ENCODE measurements at regions not wholly inside any gene's neighbourhood (a gene's known extent, or its start where the extent isn't known, plus 50 kb on each side); places are given as distances from the start of the nearest gene placed in this dataset.
"Not testable (repeated sequence)": the region's sequence is repeated elsewhere in the genome, so short reads cannot be mapped to it uniquely, and the experiment has no call there.

DNA sequence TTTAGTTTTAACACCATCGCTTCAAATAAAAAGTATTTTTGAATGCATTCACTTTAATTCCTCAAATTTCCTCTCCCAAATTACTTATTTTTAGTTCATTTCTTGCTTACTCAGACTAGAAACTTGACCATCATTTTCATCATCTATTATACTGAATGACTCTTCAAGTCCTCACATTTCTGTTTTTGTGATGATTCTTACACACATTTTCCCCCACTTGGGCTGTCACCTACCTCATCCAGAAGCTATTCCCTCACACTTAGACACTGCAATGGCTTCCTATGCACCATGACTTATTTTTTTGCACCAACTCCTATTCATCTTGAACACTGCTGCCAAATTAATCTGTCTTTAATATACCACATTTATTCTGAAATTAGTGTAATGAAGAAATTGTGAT lies 239.6 kb upstream of the DUSP10 start:
- WGBS, 3 donors: 94 to 97% (median 95%) methylated on average over 1 of the region's 1 CpG
- no peak overlapping the region for H3K27ac ChIP-seq (ENCODE audit: low read depth, low read length)

DNA sequence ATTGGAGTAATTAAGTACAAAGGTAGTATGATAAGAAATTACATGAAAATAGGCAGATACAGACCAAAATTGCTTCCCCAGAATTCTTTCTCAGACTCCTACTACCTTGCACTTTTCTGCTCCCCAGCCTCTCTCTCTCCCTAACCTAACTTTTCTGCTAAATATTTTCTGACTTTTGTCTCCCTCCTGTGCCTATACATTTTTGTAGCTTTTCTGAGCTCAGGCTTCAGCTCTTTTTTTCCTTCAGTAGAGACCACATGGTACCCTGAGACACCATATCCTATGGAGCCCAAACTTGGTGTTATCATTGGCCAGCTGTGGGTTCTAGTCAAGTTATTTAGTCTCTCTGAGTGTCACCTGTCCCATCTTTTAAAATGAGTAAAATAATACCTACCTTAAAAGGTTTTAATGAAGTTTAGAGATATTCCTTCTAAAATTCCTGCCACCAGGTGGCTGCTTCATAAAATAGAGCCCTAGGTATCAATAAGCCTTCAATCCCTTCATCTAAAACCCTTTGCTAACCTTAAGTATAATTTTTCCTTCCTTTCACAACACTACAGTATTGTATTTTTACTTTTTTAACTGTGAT lies 237.6 kb upstream of the DUSP10 start:
- no peak overlapping the region for H3K27ac ChIP-seq (ENCODE audit: low read depth, low read length)

DNA sequence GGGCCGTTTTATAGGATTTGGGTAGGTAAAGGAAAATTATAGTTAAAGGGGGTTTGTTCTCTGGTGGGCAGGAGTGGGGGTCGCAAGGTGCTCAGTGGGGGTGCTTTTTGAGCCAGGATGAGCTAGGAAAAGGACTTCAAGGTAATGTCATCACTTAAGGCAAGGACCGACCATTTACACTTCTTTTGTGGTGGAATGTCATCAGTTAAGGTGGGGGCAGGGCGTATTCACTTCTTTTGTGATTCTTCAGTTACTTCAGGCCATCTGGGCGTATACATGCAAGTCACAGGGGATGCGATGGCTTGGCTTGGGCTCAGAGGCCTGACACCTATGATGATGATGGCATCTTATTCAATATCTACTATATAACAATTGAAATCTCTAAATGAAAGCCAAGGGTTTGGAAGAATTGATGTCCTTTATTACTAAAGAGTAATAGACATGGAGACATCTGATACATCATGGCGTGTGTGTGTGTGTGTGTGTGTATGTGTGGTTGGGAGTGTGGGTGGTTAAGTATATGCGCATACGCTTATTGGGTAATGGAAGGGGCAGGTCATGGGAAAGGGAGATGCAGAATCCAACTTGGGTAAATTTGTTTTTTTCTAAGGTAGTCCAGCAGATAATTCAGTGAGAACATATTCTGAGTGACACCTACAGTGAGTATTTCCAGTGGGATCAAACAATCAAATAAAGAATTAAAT lies 236.9 kb upstream of the DUSP10 start:
- 80 to 94% (median 86%) methylated on average over 8 to 9 of the region's 9 CpGs for WGBS, 3 donors
- H3K27ac ChIP-seq (ENCODE audit: low read depth, low read length): not testable (repeated sequence)

- not testable (repeated sequence) for H3K27ac ChIP-seq (ENCODE audit: low read depth, low read length)
- WGBS, 3 donors: 36 to 89% (median 78%) methylated on average over 3 of the region's 3 CpGs
These were observed 231.9 kb upstream of the DUSP10 start for GRCh38 chr1:221973787-221974186.

GRCh38 chr1:221972276-221973235 lies 230.7 kb upstream of the DUSP10 start:
- no peak overlapping the region for H3K27ac ChIP-seq (ENCODE audit: low read depth, low read length)
- 82 to 91% (median 87%) methylated on average over 9 to 10 of the region's 10 CpGs for WGBS, 3 donors

DNA sequence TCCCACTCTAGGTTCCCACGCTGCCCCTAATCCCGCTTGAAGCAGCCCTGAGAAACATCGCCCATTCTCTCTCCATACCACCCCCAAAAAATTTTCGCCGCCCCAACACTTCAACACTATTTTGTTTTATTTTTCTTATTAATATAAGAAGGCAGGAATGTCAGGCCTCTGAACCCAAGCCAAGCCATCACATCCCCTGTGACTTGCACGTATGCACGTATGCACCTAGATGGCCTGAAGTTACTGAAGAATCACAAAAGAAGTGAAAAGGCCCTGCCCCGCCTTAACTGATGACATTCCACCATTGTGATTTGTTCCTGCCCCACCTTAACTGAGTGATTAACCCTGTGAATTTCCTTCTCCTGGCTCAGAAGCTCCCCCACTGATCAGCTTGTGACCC lies 229.1 kb upstream of the DUSP10 start:
- 92 to 97% (median 94%) methylated on average over 8 of the region's 8 CpGs for WGBS, 3 donors
- H3K27ac ChIP-seq (ENCODE audit: low read depth, low read length): not testable (repeated sequence)

GRCh38 chr1:221969298-221969858 lies 227.5 kb upstream of the DUSP10 start:
- WGBS, 3 donors: 72 to 93% (median 79%) methylated on average over 5 of the region's 6 CpGs
- H3K27ac ChIP-seq (ENCODE audit: low read depth, low read length): not testable (repeated sequence)

GRCh38 chr1:221967538-221967937 lies 225.6 kb upstream of the DUSP10 start:
- WGBS, 3 donors: 66 to 93% (median 92%) methylated on average over 6 to 8 of the region's 9 CpGs
- H3K27ac ChIP-seq (ENCODE audit: low read depth, low read length): not testable (repeated sequence)

DNA sequence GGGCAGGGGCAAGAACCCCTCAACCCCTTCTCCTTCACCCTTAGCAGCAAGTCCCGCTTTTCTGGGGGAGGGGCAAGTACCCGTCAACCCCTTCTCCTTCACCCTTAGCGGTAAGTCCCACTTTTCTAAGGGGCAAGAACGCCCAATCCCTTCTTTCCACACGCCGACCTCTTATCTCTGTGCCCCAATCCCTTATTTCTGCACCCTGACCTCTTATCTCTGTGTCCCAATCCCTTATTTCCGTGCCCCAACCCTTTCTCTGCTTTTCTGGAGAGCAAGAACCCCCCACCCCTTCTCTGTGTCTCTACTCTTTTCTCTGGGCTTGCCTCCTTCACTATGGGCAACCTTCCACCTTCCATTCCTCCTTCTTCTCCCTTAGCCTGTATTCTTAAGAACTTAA lies 225.0 kb upstream of the DUSP10 start:
- 85 to 90% (median 85%) methylated on average over 7 of the region's 7 CpGs for WGBS, 3 donors
- H3K27ac ChIP-seq (ENCODE audit: low read depth, low read length): not testable (repeated sequence)

DNA sequence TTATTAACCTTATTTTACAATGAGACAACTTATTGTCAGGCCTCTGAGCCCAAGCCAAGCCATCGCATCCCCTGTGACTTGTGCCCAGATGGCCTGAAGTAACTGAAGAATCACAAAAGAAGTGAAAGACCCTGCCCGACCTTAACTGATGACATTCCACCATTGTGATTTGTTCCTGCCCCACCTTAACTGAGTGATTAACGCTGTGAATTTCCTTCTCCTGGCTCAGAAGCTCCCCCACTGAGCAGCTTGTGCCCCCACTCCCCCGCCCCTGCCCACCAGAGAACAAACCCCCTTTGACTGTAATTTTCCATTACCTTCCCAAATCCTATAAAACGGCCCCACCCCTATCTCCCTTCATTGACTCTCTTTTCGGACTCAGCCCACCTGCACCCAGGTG lies 224.0 kb upstream of the DUSP10 start:
- 63 to 86% (median 84%) methylated on average over 6 of the region's 6 CpGs for WGBS, 3 donors
- not testable (repeated sequence) for H3K27ac ChIP-seq (ENCODE audit: low read depth, low read length)

GRCh38 chr1:221965252-221965651 lies 223.4 kb upstream of the DUSP10 start:
- no peak overlapping the region for H3K27ac ChIP-seq (ENCODE audit: low read depth, low read length)

GRCh38 chr1:221963742-221964141 lies 221.9 kb upstream of the DUSP10 start:
- 67 to 83% (median 82%) methylated on average over 1 of the region's 1 CpG for WGBS, 3 donors

More at GRCh38 chr1:221965252-221965651, 223.4 kb upstream of the DUSP10 start:
- WGBS, 3 donors: 71 to 91% (median 90%) methylated on average over 3 of the region's 3 CpGs

GRCh38 chr1:221962385-221962784 lies 220.5 kb upstream of the DUSP10 start:
- 93 to 95% (median 94%) methylated on average over 4 of the region's 4 CpGs for WGBS, 3 donors
- no peak overlapping the region for H3K27ac ChIP-seq (ENCODE audit: low read depth, low read length)

More at GRCh38 chr1:221963742-221964141, 221.9 kb upstream of the DUSP10 start:
- H3K27ac ChIP-seq (ENCODE audit: low read depth, low read length): no peak overlapping the region

GRCh38 chr1:221961532-221962292 lies 219.8 kb upstream of the DUSP10 start:
- WGBS, 3 donors: 53 to 65% (median 58%) methylated on average over 5 of the region's 5 CpGs
- no peak overlapping the region for H3K27ac ChIP-seq (ENCODE audit: low read depth, low read length)

DNA sequence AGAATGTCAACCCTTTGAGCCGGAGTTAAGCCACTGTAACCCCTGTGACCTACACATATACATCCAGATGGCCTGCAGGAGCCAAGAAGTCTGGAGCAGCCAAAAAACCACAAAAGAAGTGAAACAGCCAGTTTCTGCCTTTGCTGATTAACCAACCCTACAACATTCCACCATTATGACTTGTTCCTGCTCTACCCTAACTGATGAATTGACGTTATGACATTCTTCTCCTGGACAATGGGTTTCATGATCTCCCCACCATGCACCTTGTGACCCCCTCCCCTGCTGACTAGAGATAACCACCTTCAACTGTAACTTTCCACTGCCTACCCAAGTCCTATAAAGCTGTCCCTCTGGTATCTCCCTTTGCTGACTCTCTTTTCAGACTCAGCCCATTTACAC lies 216.3 kb upstream of the DUSP10 start:
- WGBS, 3 donors: 70 to 87% (median 73%) methylated on average over 2 of the region's 2 CpGs
- not testable (repeated sequence) for H3K27ac ChIP-seq (ENCODE audit: low read depth, low read length)

GRCh38 chr1:221957350-221957749 lies 215.5 kb upstream of the DUSP10 start:
- 96 to 99% (median 96%) methylated on average over 3 of the region's 3 CpGs for WGBS, 3 donors
- not testable (repeated sequence) for H3K27ac ChIP-seq (ENCODE audit: low read depth, low read length)

GRCh38 chr1:221949996-221950395 lies 208.1 kb upstream of the DUSP10 start:
- H3K27ac ChIP-seq (ENCODE audit: low read depth, low read length): no peak overlapping the region
- 90 to 92% (median 91%) methylated on average over 3 of the region's 3 CpGs for WGBS, 3 donors

- H3K27ac ChIP-seq (ENCODE audit: low read depth, low read length): no peak overlapping the region
- WGBS, 3 donors: 77 to 91% (median 88%) methylated on average over 5 of the region's 5 CpGs
These were observed 206.6 kb upstream of the DUSP10 start for GRCh38 chr1:221948459-221948858.

All from adipose tissue (tissue), 3 donors.